ENCODE measurements at regions not wholly inside any gene's neighbourhood (a gene's known extent, or its start where the extent isn't known, plus 50 kb on each side); places are given as distances from the start of the nearest gene placed in this dataset.

GRCh38 chr11:39683951-39684554 lies 1775.4 kb downstream of the LRRC4C start:
- WGBS, 2 donors: 63 to 73% methylated on average over 4 of the region's 4 CpGs
- intact Hi-C loops (cut with DNase I): no loop called here
- H3K36me3 ChIP-seq (replicated peaks in 1 of 2; ENCODE audit: insufficient read depth in 1 of 2, low read depth in 2 of 2): no peaks in the 10 kb centered on the region
- H3K27ac ChIP-seq: no peak overlapping the region
- no peak for TF ChIP-seq CTCF (IDR thresholded peaks at IDR 0.05)
- TF ChIP-seq POLR2A (IDR thresholded peaks at IDR 0.05): no peak
- no peak overlapping the region for H3K4me3 ChIP-seq
- H3K4me1 ChIP-seq: no peaks in the 10 kb centered on the region
- ATAC-seq: no peak
- peaks cover 0 to 14% (median 0%) of the 10 kb centered on the region in 3 donors for H3K9me3 ChIP-seq
- no peaks in the 10 kb centered on the region for H3K27me3 ChIP-seq
- no peak for DNase-seq

- H3K4me1 ChIP-seq: no peaks in the 10 kb centered on the region
- ATAC-seq: no peak
- no peak overlapping the region for H3K4me3 ChIP-seq
- intact Hi-C loops (cut with DNase I): no loop called here
- WGBS, 2 donors: 38 to 46% methylated on average over 1 of the region's 1 CpG
- H3K36me3 ChIP-seq (replicated peaks in 1 of 2; ENCODE audit: insufficient read depth in 1 of 2, low read depth in 2 of 2): no peaks in the 10 kb centered on the region
- no peak for DNase-seq
- TF ChIP-seq CTCF (IDR thresholded peaks at IDR 0.05) (no peak), POLR2A (IDR thresholded peaks at IDR 0.05) (no peak)
- H3K27ac ChIP-seq: no peak overlapping the region
- peaks cover 0 to 14% (median 0%) of the 10 kb centered on the region in 3 donors for H3K9me3 ChIP-seq
- H3K27me3 ChIP-seq: no peaks in the 10 kb centered on the region
Observed at GRCh38 chr11:39683288-39683950, 1776.0 kb downstream of the LRRC4C start.

- ATAC-seq (no peak), DNase-seq (no peak)
- intact Hi-C loops (cut with DNase I): no loop called here
- Histone ChIP-seq H3K9me3 (peaks cover 0 to 14% (median 0%) of the 10 kb centered on the region in 3 donors), H3K27ac (no peak overlapping the region), H3K4me1 (no peaks in the 10 kb centered on the region), H3K4me3 (no peak overlapping the region), H3K36me3 (replicated peaks in 1 of 2; ENCODE audit: insufficient read depth in 1 of 2, low read depth in 2 of 2) (no peaks in the 10 kb centered on the region), H3K27me3 (no peaks in the 10 kb centered on the region)
- TF ChIP-seq POLR2A (IDR thresholded peaks at IDR 0.05) (no peak), CTCF (IDR thresholded peaks at IDR 0.05) (no peak)
- WGBS, 2 donors: 49 to 64% methylated on average over 2 of the region's 2 CpGs
Observed at GRCh38 chr11:39681428-39681827, 1778.0 kb downstream of the LRRC4C start.

DNA sequence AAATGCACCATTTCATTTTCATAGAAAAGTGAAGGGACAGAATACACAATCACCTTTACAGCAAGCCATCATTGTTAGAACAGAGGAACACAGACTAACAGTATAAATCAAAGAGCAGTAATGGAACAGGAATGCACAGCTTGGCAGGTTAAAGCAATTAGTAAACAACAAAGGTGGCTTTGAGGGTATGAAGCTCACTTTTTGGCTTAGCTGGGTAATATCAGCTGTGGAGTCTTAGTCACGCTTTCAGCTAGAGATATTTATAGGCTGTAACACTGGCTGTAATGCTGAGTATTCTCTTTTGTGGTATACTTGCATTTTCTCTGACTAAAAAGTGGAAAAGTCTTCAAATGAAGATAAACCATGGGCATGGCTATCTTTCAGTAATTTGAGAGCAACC lies 1780.5 kb downstream of the LRRC4C start:
- DNase-seq: no peak
- intact Hi-C loops (cut with DNase I): no loop called here
- H3K36me3 ChIP-seq (replicated peaks in 1 of 2; ENCODE audit: insufficient read depth in 1 of 2, low read depth in 2 of 2): no peaks in the 10 kb centered on the region
- no peak overlapping the region for H3K4me3 ChIP-seq
- TF ChIP-seq POLR2A (IDR thresholded peaks at IDR 0.05) (no peak), CTCF (IDR thresholded peaks at IDR 0.05) (no peak)
- no peaks in the 10 kb centered on the region for H3K27me3 ChIP-seq
- no peaks in the 10 kb centered on the region for H3K4me1 ChIP-seq
- 42 to 46% methylated on average over 1 of the region's 1 CpG for WGBS, 2 donors
- H3K9me3 ChIP-seq: peaks cover 0 to 10% (median 0%) of the 10 kb centered on the region in 3 donors
- H3K27ac ChIP-seq: no peak overlapping the region
- ATAC-seq: no peak

DNA sequence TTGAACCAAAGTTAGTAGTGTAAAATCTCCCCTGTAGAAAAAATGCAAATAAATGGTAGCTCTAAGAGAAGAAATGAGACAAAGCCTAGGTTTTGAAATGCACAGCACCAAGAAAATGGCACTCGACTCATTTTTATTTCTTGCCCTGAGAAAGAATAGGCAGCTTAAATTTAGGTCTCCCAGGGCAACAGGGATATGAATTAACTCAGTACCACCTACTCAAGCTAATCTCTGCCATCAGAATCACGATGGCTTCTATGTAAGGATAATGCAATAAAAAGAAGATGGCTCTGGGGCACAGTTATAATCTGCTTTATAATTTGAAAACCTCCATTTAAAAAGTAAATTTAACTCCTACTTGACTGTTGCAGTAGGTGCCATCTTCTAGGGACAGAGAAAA lies 1784.3 kb downstream of the LRRC4C start:
- Histone ChIP-seq H3K4me1 (no peaks in the 10 kb centered on the region), H3K4me3 (no peak overlapping the region), H3K9me3 (peaks cover 0 to 7% (median 0%) of the 10 kb centered on the region in 3 donors), H3K27ac (no peak overlapping the region), H3K27me3 (no peaks in the 10 kb centered on the region), H3K36me3 (replicated peaks in 1 of 2; ENCODE audit: insufficient read depth in 1 of 2, low read depth in 2 of 2) (no peaks in the 10 kb centered on the region)
- DNase-seq (no peak), ATAC-seq (no peak)
- WGBS, 2 donors: 39 to 55% methylated on average over 2 of the region's 2 CpGs
- TF ChIP-seq POLR2A (IDR thresholded peaks at IDR 0.05): no peak
- TF ChIP-seq CTCF (IDR thresholded peaks at IDR 0.05): no peak
- intact Hi-C loops (cut with DNase I): no loop called here

All from body of pancreas (tissue), 4 donors.